HG03521 (cell line): ENCODE measurements at regions not wholly inside any gene's neighbourhood (a gene's known extent, or its start where the extent isn't known, plus 50 kb on each side); places are given as distances from the start of the nearest gene placed in this dataset.
"Not testable (repeated sequence)": the region's sequence is repeated elsewhere in the genome, so short reads cannot be mapped to it uniquely, and the experiment has no call there.

Experiments
- ATAC-seq: cut with Tn5 transposase; IDR thresholded peaks from one replicate; pipeline ENCODE4 v1.9.1; 2021; ENCODE audit warnings: mild to moderate bottlenecking, moderate library complexity; ENCODE audit not compliant: unreplicated experiment

- ATAC-seq = no peak
Measured at GRCh38 chr15:100720406-100720967, 118.1 kb downstream of the ASB7 start.

- no peak for ATAC-seq
Measured at GRCh38 chr15:100721758-100722550, 119.6 kb downstream of the ASB7 start.

GRCh38 chr15:100722551-100723314 lies 120.3 kb downstream of the ASB7 start:
- ATAC-seq = no peak

- ATAC-seq = no peak
Measured at GRCh38 chr15:100723315-100723801, 121.0 kb downstream of the ASB7 start.

GRCh38 chr15:100725121-100726069 lies 123.0 kb downstream of the ASB7 start:
- ATAC-seq = no peak

- no peak for ATAC-seq
Measured at GRCh38 chr15:100726070-100726420, 123.7 kb downstream of the ASB7 start.

- no peak for ATAC-seq
Measured at GRCh38 chr15:100726421-100727190, 124.2 kb downstream of the ASB7 start.

GRCh38 chr15:100727291-100727851 lies 125.0 kb downstream of the ASB7 start:
- ATAC-seq = no peak

GRCh38 chr15:100728371-100729201 lies 126.2 kb downstream of the ASB7 start:
- no peak for ATAC-seq

GRCh38 chr15:100729461-100729860 lies 127.1 kb downstream of the ASB7 start:
- no peak for ATAC-seq

- ATAC-seq = no peak
Measured at GRCh38 chr15:100730129-100730528, 127.7 kb downstream of the ASB7 start.

GRCh38 chr15:100730655-100731266 lies 128.4 kb downstream of the ASB7 start:
- no peak for ATAC-seq

- no peak for ATAC-seq
Measured at GRCh38 chr15:100731267-100732152, 129.1 kb downstream of the ASB7 start.

GRCh38 chr15:100732211-100733055 lies 130.0 kb downstream of the ASB7 start:
- ATAC-seq = no peak

GRCh38 chr15:100733101-100733842 lies 130.9 kb downstream of the ASB7 start:
- ATAC-seq = no peak

GRCh38 chr15:100733843-100734185 lies 131.4 kb downstream of the ASB7 start:
- ATAC-seq = not testable (repeated sequence)
